OCI-LY1 (cell line): ENCODE measurements at regions not wholly inside any gene's neighbourhood (a gene's known extent, or its start where the extent isn't known, plus 50 kb on each side); places are given as distances from the start of the nearest gene placed in this dataset.

Source experiments
- H2AFZ ChIP-seq: fragments of 200-600 bp; sonication (generic), shearing (Covaris generic); 2 replicates; pipeline ENCODE4 v1.6.0; 2014; ENCODE audit warnings: antibody characterized with exemption, mild to moderate bottlenecking, low read length
- H3F3A ChIP-seq: fragments of 200-600 bp; sonication (generic), shearing (Covaris generic); 2 replicates; pipeline ENCODE4 v1.6.0; 2014; ENCODE audit warnings: mild to moderate bottlenecking, antibody characterized with exemption, low read length, moderate library complexity; ENCODE audit not compliant: insufficient read depth
- H3K27ac ChIP-seq: fragments of 200-600 bp; sonication (generic); 2 replicates; pipeline ENCODE4 v1.5.1; 2014; ENCODE audit warnings: low read length, mixed run types, mild to moderate bottlenecking, low read depth; ENCODE audit not compliant: poor library complexity, severe bottlenecking
- H3K27me3 ChIP-seq: fragments of 200-600 bp; sonication (generic); 2 replicates; pipeline ENCODE4 v1.6.0; 2014; ENCODE audit warnings: antibody characterized with exemption, mild to moderate bottlenecking, low read length, moderate library complexity; ENCODE audit not compliant: insufficient read depth
- H3K36me3 ChIP-seq: fragments of 200-600 bp; sonication (generic); 2 replicates; pipeline ENCODE4 v1.6.1; 2014; ENCODE audit warnings: mild to moderate bottlenecking, antibody characterized with exemption, low read length, moderate library complexity, mixed read lengths; ENCODE audit not compliant: insufficient read depth
- H3K4me1 ChIP-seq: fragments of 200-600 bp; sonication (generic); 2 replicates; pipeline ENCODE4 v1.5.1; 2014; ENCODE audit warnings: mild to moderate bottlenecking, low read length, moderate library complexity; ENCODE audit not compliant: insufficient read depth, severe bottlenecking
- H3K4me2 ChIP-seq: fragments of 200-600 bp; sonication (generic), shearing (Covaris generic); 2 replicates; pipeline ENCODE4 v1.6.1; 2014; ENCODE audit warnings: low read length
- H3K4me3 ChIP-seq: fragments of 200-600 bp; sonication (generic); 2 replicates; pipeline ENCODE4 v1.5.1; 2014; ENCODE audit warnings: low read length, low read depth, mild to moderate bottlenecking, mixed read lengths; ENCODE audit not compliant: poor library complexity, severe bottlenecking
- H3K79me2 ChIP-seq: fragments of 200-600 bp; shearing (Covaris generic); 2 replicates; pipeline ENCODE4 v1.6.1; 2016; ENCODE audit warnings: mixed run types, low read length, mixed read lengths; ENCODE audit not compliant: insufficient read depth
- H3K9ac ChIP-seq: fragments of 200-600 bp; sonication (generic), shearing (Covaris generic); 2 replicates; pipeline ENCODE4 v1.6.1; 2014; ENCODE audit warnings: mild to moderate bottlenecking, low read length, mixed read lengths
- H3K9me2 ChIP-seq: fragments of 200-600 bp; sonication (generic), shearing (Covaris generic); 2 replicates; pipeline ENCODE4 v1.6.1; 2014; ENCODE audit warnings: low read depth, mild to moderate bottlenecking, low read length, mixed read lengths
- H3K9me3 ChIP-seq: fragments of 200-600 bp; shearing (Covaris generic); 2 replicates; pipeline ENCODE4 v1.6.1; 2014; ENCODE audit warnings: low read length, mixed read lengths
- H4K20me1 ChIP-seq: fragments of 200-600 bp; sonication (generic), shearing (Covaris generic); 2 replicates; pipeline ENCODE4 v1.6.0; 2016; ENCODE audit warnings: mild to moderate bottlenecking, low read length; ENCODE audit not compliant: insufficient read depth
- CTCF ChIP-seq: fragments of 200-600 bp; sonication (generic), shearing (Covaris generic); IDR thresholded peaks from 2 replicates; pipeline ENCODE4 v1.5.1; 2017; ENCODE audit warnings: mild to moderate bottlenecking, antibody characterized with exemption, low read length, moderate library complexity, mixed read lengths
- EZH2 ChIP-seq: fragments of 200-600 bp; sonication (generic), shearing (Covaris generic); IDR thresholded peaks from 2 replicates; pipeline ENCODE4 v1.8.0; 2017; ENCODE audit warnings: borderline replicate concordance, mixed run types, mild to moderate bottlenecking, antibody characterized with exemption, low read length, moderate library complexity, mixed read lengths

- Histone ChIP-seq H4K20me1 (no peaks in the 10 kb centered on the region), H3K4me1 (no peaks in the 10 kb centered on the region), H3K4me2 (no peak overlapping the region), H3K9me3 (no peaks in the 10 kb centered on the region), H3K27ac (no peak overlapping the region), H3K9me2 (no peaks in the 10 kb centered on the region), H2AFZ (no peak overlapping the region), H3F3A (no peaks in the 10 kb centered on the region), H3K79me2 (no peaks in the 10 kb centered on the region), H3K27me3 (no peaks in the 10 kb centered on the region), H3K36me3 (no peaks in the 10 kb centered on the region), H3K4me3 (no peak overlapping the region), H3K9ac (no peak overlapping the region)
- TF ChIP-seq EZH2: no peak
- TF ChIP-seq CTCF: no peak
These were observed 93.1 kb downstream of the SALL1 start for GRCh38 chr16:51057969-51058337.

- Histone ChIP-seq H3K9ac (no peak overlapping the region), H3K4me3 (no peak overlapping the region), H3K27ac (no peak overlapping the region), H3K9me2 (no peaks in the 10 kb centered on the region), H4K20me1 (no peaks in the 10 kb centered on the region), H3K36me3 (no peaks in the 10 kb centered on the region), H2AFZ (no peak overlapping the region), H3K4me1 (no peaks in the 10 kb centered on the region), H3K9me3 (no peaks in the 10 kb centered on the region), H3F3A (no peaks in the 10 kb centered on the region), H3K27me3 (no peaks in the 10 kb centered on the region), H3K4me2 (no peak overlapping the region), H3K79me2 (no peaks in the 10 kb centered on the region)
- TF ChIP-seq CTCF (no peak), EZH2 (no peak)
These were observed 93.8 kb downstream of the SALL1 start for GRCh38 chr16:51057102-51057793.

GRCh38 chr16:51056331-51056730, 94.7 kb downstream of the SALL1 start:
- Histone ChIP-seq H3K9me3 (no peaks in the 10 kb centered on the region), H4K20me1 (no peaks in the 10 kb centered on the region), H3K36me3 (no peaks in the 10 kb centered on the region), H3K9ac (no peak overlapping the region), H3K9me2 (no peaks in the 10 kb centered on the region), H3K4me1 (no peaks in the 10 kb centered on the region), H3K4me2 (no peak overlapping the region), H3K27me3 (no peaks in the 10 kb centered on the region), H3F3A (no peaks in the 10 kb centered on the region), H3K4me3 (no peak overlapping the region), H3K79me2 (no peaks in the 10 kb centered on the region), H3K27ac (no peak overlapping the region), H2AFZ (no peak overlapping the region)
- no peak for TF ChIP-seq EZH2
- no peak for TF ChIP-seq CTCF
